HEK293T (cell line): ENCODE measurements at regions not wholly inside any gene's neighbourhood (a gene's known extent, or its start where the extent isn't known, plus 50 kb on each side); places are given as distances from the start of the nearest gene placed in this dataset.

Source experiments
- ARNT ChIP-seq: fragments of 450-650 bp; IDR thresholded peaks from 2 replicates; pipeline ENCODE4 v1.6.1; 2017; ENCODE audit warnings: mild to moderate bottlenecking
- BHLHE40 ChIP-seq: fragments of 450-650 bp; IDR thresholded peaks from 2 replicates; pipeline ENCODE4 v1.6.1; 2016; ENCODE audit warnings: mild to moderate bottlenecking, moderate library complexity, borderline replicate concordance
- ELF4 ChIP-seq: fragments of 450-650 bp; IDR thresholded peaks from 2 replicates; pipeline ENCODE4 v1.6.1; 2017; ENCODE audit warnings: antibody characterized with exemption
- FOXA1 ChIP-seq: fragments of 450-650 bp; IDR thresholded peaks from 2 replicates; pipeline ENCODE4 v1.6.1; 2016; ENCODE audit warnings: mild to moderate bottlenecking
- FOXK2 ChIP-seq: fragments of 450-650 bp; IDR thresholded peaks from 2 replicates; pipeline ENCODE4 v1.6.1; 2016; ENCODE audit warnings: mild to moderate bottlenecking
- FOXM1 ChIP-seq: fragments of 450-650 bp; IDR thresholded peaks from 2 replicates; pipeline ENCODE4 v1.6.1; 2017; ENCODE audit warnings: mild to moderate bottlenecking, borderline replicate concordance
- HDGF ChIP-seq: fragments of 450-650 bp; IDR thresholded peaks from 2 replicates; pipeline ENCODE4 v1.6.1; 2017; ENCODE audit warnings: antibody characterized with exemption, borderline replicate concordance
- L3MBTL2 ChIP-seq: fragments of 450-650 bp; conservative IDR thresholded peaks from 2 replicates; pipeline ENCODE4 v1.6.1; 2016; ENCODE audit warnings: mild to moderate bottlenecking
- NFRKB ChIP-seq: fragments of 450-650 bp; IDR thresholded peaks from 2 replicates; pipeline ENCODE4 v1.6.1; 2016; ENCODE audit warnings: mild to moderate bottlenecking, moderate library complexity
- SUZ12 ChIP-seq: fragments of 450-650 bp; IDR thresholded peaks from 2 replicates; pipeline ENCODE4 v1.6.1; 2016; ENCODE audit warnings: mild to moderate bottlenecking
- ZNF384 ChIP-seq: fragments of 450-650 bp; IDR thresholded peaks from 2 replicates; pipeline ENCODE4 v1.6.1; 2016

DNA sequence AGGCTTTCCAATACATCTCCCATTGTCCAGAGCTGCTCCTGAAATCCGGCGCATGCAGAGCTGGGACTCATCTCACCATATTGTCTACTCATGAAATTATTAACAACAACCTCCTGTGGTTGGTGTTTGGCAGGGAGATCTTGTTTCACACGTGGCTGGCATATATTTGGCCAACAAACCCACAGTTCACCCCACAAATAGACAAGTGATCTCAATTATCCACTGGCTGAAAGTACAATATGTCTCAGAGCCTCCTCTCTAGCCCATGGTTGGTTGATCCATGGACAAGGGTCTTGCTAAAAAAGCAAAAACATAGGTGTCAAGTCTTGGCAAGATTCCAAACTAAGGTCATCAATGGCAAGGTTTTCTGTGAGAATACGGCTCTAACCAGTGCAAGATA, 386.9 kb downstream of the ETS1 start:
- no peak for TF ChIP-seq ARNT
- no peak for TF ChIP-seq BHLHE40
- TF ChIP-seq FOXM1 = no peak
- TF ChIP-seq FOXA1 = no peak
- no peak for TF ChIP-seq NFRKB
- TF ChIP-seq FOXK2 = no peak
- TF ChIP-seq ELF4 = no peak
- TF ChIP-seq ZNF384 = no peak
- TF ChIP-seq SUZ12 = no peak
- no peak for TF ChIP-seq L3MBTL2
- no peak for TF ChIP-seq HDGF
